HL-60 (cell line): ENCODE measurements at regions not wholly inside any gene's neighbourhood (a gene's known extent, or its start where the extent isn't known, plus 50 kb on each side); places are given as distances from the start of the nearest gene placed in this dataset.

Experiments
- DNase-seq, 2 experiments: peaks; one replicate each; pipeline ENCODE4 v3.0.0-alpha.2; 2010 to 2020; ENCODE audit warnings: low read depth in 1 of 2, low spot score in 1 of 2
- H3K27ac ChIP-seq: fragments of 250-450 bp; sonication (Bioruptor Pico); replicated peaks from 2 replicates; pipeline ENCODE4 v1.5.1; 2020; ENCODE audit warnings: mild to moderate bottlenecking, moderate library complexity
- H3K27me3 ChIP-seq: fragments of 250-450 bp; sonication (Bioruptor Pico); 2 replicates; pipeline ENCODE4 v1.5.1; 2021; ENCODE audit warnings: mild to moderate bottlenecking, moderate library complexity; ENCODE audit not compliant: insufficient read depth, poor library complexity, severe bottlenecking
- H3K4me3 ChIP-seq: replicated peaks from 2 replicates; pipeline ENCODE4 v1.5.1; 2011; ENCODE audit warnings: mild to moderate bottlenecking, control low read depth, low read length; ENCODE audit not compliant: insufficient read depth
- CTCF ChIP-seq: IDR thresholded peaks from one replicate; pipeline ENCODE4 v1.5.1; 2011; ENCODE audit warnings: low read length, control low read depth, inconsistent platforms; ENCODE audit not compliant: insufficient read depth
- GABPA ChIP-seq: IDR thresholded peaks from 2 replicates; pipeline ENCODE4 v1.6.1; 2012; ENCODE audit warnings: low read depth
- POLR2AphosphoS5 ChIP-seq: IDR thresholded peaks from 2 replicates; pipeline ENCODE4 v1.6.1; 2012; ENCODE audit warnings: low read depth
- REST ChIP-seq: IDR thresholded peaks from 2 replicates; pipeline ENCODE4 v1.6.1; 2012; ENCODE audit warnings: low read depth; ENCODE audit not compliant: insufficient replicate concordance
- SPI1 ChIP-seq: IDR thresholded peaks from 2 replicates; pipeline ENCODE4 v1.6.1; 2012; ENCODE audit warnings: low read depth, mild to moderate bottlenecking, borderline replicate concordance

GRCh38 chr4:152255437-152255836, 280.5 kb downstream of the FBXW7 start:
- no peak overlapping the region for H3K27ac ChIP-seq
- TF ChIP-seq CTCF (no peak), SPI1 (peak; percentile 40; the same call in 1 of the 2 replicates)
- DNase-seq: peak in 1 of 2 experiments; percentile 42
- no peaks in the 10 kb centered on the region for H3K27me3 ChIP-seq
- no peak overlapping the region for H3K4me3 ChIP-seq

GRCh38 chr4:152248347-152248746, 287.5 kb downstream of the FBXW7 start:
- no peak overlapping the region for H3K27ac ChIP-seq
- TF ChIP-seq REST (no peak), GABPA (no peak), SPI1 (no peak), CTCF (no peak), POLR2AphosphoS5 (no peak)
- H3K27me3 ChIP-seq: no peaks in the 10 kb centered on the region
- H3K4me3 ChIP-seq: no peak overlapping the region
- no peak for DNase-seq

GRCh38 chr4:152247271-152247975, 288.5 kb downstream of the FBXW7 start:
- Histone ChIP-seq H3K27me3 (no peaks in the 10 kb centered on the region), H3K27ac (no peak overlapping the region), H3K4me3 (no peak overlapping the region)
- no peak for DNase-seq
- TF ChIP-seq POLR2AphosphoS5 (no peak), SPI1 (no peak), REST (no peak), CTCF (no peak), GABPA (no peak)

GRCh38 chr4:152246659-152247058, 289.2 kb downstream of the FBXW7 start:
- DNase-seq: no peak
- H3K27me3 ChIP-seq: no peaks in the 10 kb centered on the region
- no peak overlapping the region for H3K4me3 ChIP-seq

More at GRCh38 chr4:152246659-152247058, 289.2 kb downstream of the FBXW7 start:
- TF ChIP-seq SPI1 (no peak), REST (no peak), GABPA (no peak), CTCF (no peak), POLR2AphosphoS5 (no peak)
- H3K27ac ChIP-seq: no peak overlapping the region
